Inferior parietal cortex (tissue), 1 donor: ENCODE measurements at regions not wholly inside any gene's neighbourhood (a gene's known extent, or its start where the extent isn't known, plus 50 kb on each side); places are given as distances from the start of the nearest gene placed in this dataset.

Experiments used
- DNase-seq: peaks from one replicate; pipeline ENCODE4 v3.0.0-alpha.2; 2016; ENCODE audit errors: extremely low spot score

DNA sequence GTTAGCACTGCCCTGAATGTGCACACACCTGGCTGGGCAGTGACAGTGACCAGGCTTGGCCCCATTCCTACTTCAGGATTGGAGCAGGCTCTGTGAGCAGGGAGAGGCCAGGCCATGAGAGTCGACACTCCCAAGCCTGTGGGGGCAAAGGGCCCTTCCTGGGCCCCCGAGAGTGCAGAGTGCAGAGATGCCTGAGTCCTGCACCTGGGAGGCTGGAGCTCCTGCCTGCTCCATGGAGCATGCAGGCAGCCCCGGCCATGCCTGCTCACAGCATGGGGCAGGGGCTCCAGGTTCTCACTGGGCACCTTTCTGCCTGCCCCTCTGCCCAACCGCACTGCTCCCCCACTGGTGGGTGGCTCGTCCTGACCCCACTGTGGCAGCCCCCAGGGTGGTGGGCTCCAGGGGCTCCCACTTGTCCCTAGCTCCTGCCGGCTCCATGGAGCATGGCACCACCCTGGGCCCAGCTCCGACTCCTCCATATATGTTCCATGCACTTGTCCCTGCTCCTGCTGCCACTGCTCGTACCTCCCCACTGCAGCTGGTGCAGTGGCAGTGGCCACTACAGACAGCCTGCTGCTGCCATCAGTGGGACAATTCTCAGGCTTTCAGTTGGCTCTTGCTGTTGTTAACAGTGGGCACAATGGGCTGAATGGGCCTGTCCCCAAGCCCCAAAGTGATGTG is 282.0 kb downstream of the RPRM start:
- no peak for DNase-seq

DNA sequence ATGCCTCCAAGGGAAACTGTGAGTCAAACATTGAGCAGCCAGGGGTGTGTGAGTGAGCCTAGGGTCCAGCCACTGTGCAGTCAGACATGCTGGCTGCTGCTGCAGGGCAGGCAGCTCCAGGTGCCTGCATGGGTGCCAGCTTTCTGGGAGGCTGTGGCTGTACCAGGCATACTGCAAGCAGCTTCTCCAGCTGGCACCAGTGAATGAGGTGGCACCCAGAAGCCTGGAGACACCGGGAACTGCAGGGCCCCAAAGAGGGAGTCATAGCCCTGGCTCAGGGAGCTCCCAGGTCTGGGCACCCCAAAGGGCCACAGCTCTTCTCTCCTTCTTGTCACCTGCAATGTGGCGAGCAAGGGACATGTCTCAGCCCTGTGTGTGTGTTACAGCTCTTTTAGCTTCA is 283.2 kb downstream of the RPRM start:
- DNase-seq, result no peak

DNA sequence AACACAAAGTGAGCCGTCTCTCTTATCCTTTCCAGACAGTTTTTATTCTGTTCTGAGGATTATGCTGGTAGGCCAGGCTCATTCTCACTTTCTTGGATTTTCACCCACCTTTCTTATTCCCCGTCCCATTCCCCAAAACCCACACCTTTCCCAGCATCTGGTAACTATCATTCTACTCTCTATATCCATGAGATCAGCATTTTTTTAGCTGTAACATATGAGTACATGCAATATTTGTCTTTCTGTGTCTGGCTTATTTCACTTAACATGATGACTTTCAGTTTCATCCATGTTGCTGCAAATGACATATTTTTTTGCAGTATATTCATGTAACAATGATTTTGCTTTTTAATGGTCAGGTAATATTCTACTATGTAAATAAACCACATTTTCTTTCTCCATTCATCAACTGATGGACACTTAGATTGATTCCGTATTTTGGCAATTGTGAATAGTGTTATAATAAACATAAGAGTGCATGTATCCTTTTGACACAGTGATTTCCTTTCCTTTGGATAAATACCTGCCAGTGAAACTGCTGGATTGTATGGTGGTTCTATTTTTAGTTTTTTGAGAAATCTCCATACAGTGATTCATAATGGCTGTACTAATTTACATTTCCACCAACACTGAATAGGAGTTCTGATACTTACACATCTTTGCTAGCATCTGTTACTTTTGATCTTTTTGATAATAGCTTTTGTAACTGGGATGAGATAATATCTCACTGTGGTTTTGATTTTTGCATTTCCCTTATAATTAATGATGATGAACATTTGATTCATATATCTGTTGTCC is 289.3 kb downstream of the RPRM start:
- DNase-seq, result no peak

DNA sequence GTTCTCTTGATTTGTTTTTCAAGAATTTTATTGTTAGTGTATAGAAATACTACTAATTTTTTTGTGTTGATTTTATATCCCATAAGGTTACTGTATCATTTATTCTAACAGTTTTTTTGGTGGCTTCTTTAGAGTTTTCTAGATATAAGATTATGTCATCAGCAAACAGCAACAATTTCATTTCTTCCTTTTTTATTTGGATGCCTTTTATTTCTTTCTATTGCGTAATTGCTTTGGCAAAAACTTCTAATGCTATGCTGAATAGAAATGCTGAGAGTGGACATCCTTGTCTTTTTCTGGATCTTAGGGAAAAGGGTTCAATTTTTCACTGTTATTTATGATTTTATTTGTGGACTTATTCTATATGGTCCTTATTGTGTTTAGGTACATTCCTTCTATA is 298.8 kb downstream of the RPRM start:
- DNase-seq, result no peak

DNA sequence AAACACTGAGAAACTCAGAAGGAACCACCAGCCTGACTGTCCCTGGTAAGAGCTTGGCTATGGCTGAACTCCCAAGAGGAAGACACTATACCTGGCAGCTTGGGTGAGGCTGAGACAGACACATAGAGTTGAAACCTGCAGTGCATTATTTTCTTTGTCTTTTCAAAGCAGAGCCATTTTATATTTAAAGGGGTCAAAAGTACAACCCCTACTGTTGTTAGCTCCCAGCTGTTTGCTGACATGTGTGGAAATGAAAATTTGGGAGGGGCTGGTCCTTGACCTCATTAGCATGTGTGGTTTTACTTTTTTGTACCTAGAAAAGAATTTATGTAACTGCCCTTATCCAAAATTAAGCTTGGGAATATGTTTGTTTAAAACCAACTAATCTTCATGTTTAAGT is 309.0 kb downstream of the RPRM start:
- no peak for DNase-seq

DNA sequence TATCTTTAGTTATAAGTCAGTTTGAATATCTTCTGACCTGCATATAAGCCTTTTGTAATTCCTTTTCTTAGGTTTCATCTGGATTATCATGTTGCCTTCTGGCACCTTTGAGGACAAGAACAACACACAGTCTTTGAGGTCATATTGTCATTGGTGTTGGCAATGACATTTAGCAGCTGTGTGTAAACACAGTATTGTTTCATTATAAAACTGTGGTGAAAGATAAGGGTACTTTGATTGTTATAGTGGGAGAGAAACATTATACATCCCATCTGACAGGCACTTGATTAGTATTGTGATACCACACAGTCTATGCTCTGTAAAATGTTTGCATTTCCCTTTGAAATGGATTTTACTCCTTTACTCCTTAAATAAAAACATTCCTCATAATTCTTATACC is 313.5 kb downstream of the RPRM start:
- DNase-seq, result no peak

DNA sequence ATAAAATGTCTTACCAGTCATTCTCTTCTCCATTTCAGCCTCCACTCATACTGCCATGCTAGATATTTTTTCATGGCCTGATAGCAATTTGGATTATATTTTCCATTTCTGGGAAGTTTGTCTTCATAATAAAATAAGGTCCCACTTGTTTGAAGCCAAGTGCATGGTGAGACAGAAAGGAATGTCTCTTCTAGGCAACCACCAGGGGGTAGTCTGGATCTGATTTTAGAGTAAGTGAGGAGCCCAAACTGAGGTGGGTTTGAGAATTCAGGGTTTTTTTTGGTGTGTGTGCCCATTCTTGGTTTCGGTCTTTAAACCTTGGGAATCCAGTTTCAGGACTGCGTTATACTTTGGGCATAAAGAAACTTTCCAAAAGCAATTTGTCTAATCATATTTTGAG is 315.5 kb downstream of the RPRM start:
- peak; percentile 54 for DNase-seq

DNA sequence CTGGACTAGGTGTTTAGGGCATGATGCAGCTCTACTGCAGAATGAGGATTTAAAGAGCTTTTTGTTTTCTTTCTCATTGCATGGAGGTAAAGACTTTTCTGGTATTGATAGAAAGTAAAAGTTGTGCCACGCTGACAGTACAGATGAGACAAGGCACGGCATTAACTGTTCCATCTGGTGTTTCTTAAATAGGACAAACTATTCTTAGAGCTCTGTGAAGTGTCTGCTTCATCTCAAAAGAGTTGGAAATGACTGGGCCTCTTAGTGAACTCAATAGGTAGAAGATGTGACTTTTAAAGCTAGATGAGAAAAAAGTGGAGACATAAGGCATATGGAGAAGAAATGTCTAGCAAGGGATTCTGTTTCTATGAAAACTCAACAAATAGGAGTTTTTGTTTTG is 321.8 kb downstream of the RPRM start:
- DNase-seq, result no peak

DNA sequence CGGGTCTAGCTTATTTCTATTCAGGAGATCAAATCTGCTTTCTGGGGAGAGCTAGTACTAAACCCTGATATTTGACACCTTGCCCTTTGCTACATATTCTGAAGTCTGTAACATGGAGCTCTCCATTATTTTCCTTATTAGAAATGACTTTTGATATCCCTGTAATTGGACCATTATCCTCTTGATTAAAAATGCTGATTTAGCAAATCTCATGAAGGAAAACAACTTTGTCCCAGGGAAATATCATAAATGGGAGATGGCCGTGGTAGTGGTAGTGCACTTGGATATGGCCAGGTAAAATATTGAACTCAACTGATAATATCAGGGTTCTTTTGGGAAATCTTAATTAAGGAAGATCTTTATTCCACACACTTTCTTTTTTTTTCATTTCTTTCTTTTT is 326.5 kb downstream of the RPRM start:
- DNase-seq, result no peak

DNA sequence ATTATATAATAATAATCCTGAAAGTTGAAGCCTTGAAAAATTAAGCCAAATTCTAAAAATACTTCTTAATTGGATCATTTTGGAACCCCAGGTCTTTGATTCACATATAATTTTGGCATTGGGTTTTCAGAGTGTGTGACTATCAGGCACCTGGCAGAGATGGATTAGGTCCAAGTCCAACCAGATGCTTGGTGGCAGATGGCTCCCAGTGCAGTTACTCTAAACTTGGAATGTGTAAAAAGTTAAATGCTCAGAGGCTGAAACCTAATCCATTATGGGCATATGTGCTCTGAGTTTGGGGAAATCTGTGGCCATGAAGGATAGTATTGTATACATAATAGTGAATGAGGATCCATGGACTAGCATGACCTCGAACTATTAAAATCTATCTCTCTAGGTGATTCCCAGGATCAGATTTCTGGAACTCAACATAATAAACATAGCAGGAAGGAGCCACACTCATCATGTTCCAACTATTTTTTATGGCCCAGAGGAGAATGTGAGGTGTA is 333.0 kb downstream of the RPRM start:
- DNase-seq, result peak; percentile 47

DNA sequence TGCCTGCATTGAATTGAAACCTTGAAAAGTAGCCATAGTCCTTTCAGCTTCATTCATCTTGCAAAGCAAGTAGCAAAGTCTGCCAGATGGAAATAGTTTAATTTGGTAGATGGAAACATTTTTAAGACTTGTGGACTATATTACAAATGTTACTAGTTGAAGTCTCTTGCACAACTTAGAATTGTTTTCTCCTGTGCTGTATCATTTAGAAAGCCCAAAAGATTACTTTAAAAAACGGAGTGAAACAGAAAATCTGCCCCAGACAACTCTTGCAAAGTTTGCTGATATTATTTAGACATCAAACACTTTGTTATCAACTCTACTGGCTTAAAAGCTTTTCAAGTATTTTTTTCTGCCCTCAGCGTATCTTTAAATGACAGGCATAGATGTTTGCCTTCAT is 335.0 kb downstream of the RPRM start:
- no peak for DNase-seq

DNA sequence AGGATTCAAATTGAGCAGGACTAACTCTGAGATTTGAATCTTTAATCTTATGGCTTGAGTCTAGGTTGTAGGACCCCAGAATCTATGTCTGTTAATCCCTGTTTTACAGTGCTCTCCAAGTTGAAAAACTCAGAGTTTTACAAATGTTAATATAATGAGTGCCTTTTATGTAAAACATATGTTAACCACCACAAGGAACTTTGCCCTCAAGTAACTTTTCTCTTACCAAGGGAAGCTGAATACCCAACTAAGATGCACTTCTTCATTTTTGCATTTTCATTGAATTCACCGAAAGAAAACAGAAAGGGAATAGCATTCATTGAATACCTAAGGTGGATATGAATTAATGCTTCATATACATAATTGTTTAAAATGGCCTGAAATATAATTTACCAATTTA is 338.1 kb downstream of the RPRM start:
- no peak for DNase-seq

DNA sequence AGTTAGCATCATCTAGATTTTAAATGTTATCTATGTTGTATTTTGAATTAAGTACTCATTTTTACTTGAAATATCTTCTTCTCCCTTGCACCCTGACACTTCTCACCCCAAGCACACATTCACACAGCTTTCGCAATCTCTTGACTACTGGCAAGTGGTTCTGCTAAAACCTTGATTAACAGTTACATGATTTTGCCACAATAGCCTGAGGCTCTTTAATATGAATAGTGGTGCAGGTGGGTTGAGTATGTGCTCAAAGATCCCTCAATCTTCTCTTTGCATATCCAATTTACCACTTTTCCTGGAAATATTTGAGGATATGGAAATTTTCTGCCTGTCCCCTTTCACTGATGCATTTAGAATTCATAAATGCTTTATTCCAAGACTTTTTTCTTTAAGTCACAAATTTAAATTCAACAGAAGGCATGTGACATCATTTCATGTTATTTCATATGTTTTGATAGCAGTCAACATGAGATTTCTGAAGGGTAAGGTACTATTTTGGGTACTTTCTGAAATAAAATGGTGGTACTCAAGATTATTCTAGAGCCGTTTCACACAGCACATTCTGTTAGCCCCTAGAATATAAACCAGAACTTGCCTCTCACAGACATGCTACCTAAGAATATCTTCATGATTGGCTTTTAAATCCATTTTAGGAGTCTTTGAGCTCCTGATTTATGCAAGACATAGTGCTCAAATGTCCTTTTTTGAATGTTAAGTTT is 339.7 kb downstream of the RPRM start:
- DNase-seq, result no peak

DNA sequence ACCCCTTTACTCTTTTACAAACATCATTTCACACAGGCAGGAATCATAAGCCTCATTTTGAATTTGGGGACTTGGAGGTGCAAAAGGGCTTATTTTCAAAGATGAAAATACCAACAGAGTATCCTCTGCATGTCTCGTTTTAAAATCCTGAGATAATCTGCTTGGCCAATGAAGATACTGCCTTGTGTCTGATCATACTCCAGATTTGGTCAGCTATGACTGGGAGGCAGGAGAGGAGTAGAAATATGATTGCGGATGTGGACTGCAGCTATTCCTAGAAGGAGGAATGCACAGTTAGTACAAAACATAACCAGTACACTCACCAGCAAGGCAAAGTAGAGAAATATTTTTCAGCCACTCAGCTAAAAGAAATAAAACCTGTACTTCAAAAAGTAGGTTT is 342.3 kb downstream of the RPRM start:
- no peak for DNase-seq

DNA sequence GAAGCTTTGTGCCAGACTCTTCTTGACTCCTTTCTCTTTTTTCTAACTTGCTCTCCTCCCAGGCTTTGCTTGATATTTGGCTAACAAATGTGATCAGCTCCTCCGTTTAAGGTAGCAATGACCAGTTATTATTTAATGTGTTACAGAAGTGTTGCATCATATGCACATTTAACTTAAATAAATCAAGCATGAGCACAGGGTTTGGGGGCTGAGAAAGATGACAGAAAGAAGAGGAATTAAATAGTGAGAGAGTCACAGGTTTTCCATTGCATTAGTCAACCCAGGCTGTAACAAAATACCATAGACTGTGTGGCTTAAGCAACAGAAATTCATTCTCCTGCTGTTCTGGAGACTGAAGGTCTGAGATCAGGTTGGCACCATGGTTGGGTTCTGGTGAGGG is 343.8 kb downstream of the RPRM start:
- no peak for DNase-seq

DNA sequence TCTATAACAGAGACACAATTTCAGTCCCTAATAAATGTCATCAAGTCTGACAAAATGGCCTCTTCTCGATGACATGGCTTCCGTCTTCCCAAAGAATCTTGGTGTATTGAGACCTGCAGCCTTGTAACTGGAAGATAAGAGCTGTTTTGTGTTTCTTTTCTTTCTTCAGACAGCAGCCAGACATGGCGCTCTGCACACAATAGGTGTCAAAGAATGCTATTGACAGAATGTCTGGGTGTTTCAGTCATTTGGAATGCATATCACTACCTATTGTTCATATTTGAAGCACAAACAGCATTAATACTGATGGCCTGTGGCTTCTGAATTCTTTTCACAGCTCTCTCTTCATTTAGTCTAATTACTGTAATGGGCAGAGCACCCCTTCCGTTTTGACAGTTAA is 344.8 kb downstream of the RPRM start:
- no peak for DNase-seq

DNA sequence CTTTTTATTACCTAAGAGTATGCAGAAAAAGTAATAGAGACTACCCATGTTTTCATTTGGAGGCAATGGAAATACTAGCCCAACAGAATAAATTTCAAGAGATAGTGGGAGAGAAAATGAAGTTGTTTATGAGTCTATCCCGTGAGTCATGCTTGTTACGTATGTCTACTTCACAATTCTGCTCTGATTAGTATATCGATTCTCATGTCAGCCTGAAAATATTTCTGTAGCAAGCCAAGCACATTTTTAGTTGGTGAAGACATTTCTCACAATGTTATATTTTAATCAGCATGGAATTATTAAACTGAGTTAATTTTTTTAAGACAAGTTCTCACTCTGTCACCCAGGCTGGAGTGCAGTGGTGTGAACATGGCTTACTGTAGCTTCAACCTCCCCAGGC is 346.1 kb downstream of the RPRM start:
- no peak for DNase-seq

DNA sequence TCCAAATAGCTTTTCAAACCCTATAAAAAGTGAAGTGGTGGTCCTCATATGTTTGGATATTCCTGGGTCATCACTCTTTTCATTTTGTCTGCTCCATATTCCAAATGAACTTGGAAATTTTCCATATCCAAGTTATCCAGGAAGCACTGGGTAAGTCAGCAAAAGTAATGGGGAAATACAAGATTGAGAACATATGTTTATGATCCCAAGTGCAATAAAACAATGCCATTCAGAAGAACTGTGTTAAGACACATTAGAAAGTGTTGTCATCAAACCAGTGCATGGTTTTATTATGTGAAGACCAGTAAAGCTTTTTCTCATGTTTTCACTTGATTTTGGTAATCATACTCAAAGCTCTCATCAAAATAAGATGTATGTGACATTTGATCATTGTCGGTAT is 363.4 kb downstream of the RPRM start:
- DNase-seq, result no peak

DNA sequence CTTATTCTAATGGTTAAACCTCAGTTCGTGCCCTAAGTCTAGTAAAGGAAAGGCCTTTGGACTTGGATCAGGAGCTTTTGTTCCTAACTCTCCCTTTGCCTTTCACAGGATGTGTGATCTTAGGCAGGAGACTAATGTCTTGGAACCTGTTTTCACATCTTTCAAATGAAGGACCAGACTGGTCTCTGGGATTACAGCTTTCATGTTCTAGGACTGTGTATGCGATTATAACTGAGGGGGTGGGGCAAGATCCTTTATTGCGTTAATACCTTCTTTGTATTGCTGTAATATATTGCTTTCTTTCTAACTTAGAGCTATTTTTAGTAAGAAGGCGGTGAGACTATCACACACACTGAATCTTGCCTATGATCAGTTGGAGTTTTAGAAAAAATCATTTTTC is 368.1 kb downstream of the RPRM start:
- no peak for DNase-seq

DNA sequence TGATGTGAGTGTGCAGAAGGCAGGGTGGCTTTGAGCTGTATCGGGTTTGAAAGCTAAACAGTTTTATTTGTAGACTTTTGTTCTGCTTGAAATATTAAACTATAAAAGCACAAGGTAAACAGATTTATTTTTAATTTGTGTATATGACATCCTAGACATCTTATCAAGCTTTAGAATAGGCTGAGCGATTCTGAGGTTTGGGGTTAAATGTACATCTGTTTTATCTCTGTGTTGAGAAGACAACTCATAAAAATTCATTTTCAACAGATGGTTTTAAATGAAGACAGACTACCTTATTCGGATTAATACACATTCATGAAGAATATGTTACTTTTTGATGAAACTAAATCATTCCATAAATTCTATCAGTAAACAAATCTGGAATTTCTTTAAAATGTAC is 368.8 kb downstream of the RPRM start:
- no peak for DNase-seq

DNA sequence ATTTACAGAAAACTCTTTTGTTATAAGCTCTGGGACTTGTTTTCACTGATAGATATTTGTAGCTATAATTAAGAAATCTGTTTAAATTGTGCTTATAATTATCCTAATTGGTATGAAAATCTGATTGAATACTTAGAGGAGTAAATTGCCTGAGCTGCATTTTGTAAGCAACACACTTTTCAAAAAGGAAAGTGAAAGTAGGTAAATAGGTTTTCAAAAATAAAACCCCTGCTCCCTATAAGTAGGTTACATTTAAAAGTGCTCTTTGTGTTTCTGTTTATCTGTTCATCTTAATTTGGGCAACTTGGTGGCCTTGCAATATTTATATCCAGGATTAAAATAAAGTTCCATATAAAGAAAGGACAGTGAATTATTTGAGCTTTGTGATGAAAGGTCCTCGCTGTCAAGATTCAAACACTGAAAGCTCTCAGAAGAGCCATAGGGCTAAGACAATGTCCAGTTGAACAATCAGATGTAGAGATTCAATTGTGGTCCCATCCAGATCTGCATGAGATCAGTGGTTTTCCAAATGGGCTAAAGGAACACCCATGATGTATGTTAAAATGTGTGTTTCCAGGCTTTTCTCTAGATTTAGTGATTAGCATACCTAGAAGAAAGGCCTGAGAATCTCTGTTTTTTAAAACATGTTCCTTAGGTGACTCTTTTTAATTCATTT is 371.6 kb downstream of the RPRM start:
- DNase-seq, result no peak
